H9 (cell line): ENCODE measurements at regions not wholly inside any gene's neighbourhood (a gene's known extent, or its start where the extent isn't known, plus 50 kb on each side); places are given as distances from the start of the nearest gene placed in this dataset.

Source experiments
- DNase-seq: peaks from one replicate; pipeline ENCODE4 v3.0.0-alpha.2; 2017
- H2AFZ ChIP-seq: one replicate; pipeline ENCODE4 v1.6.1; 2013; ENCODE audit warnings: mild to moderate bottlenecking, low read length, control low read depth, moderate library complexity
- H2AK5ac ChIP-seq: 2 replicates; pipeline ENCODE4 v1.6.1; 2013; ENCODE audit warnings: low read length, control low read depth, mixed read lengths; ENCODE audit not compliant: insufficient read length
- H2BK120ac ChIP-seq: one replicate; pipeline ENCODE4 v1.6.1; 2013; ENCODE audit warnings: low read depth, mild to moderate bottlenecking, low read length, control low read depth, inconsistent platforms; ENCODE audit not compliant: poor library complexity, severe bottlenecking
- H2BK12ac ChIP-seq: 2 replicates; pipeline ENCODE4 v1.6.1; 2013; ENCODE audit warnings: low read length, control low read depth, mixed read lengths, low read depth; ENCODE audit not compliant: insufficient read length
- H2BK15ac ChIP-seq: 2 replicates; pipeline ENCODE4 v1.6.1; 2013; ENCODE audit warnings: low read depth, low read length, control low read depth
- H2BK20ac ChIP-seq: one replicate; pipeline ENCODE4 v1.6.1; 2013; ENCODE audit warnings: low read depth, mild to moderate bottlenecking, low read length, control low read depth, inconsistent platforms; ENCODE audit not compliant: poor library complexity, severe bottlenecking
- H2BK5ac ChIP-seq: 2 replicates; pipeline ENCODE4 v1.6.1; 2013; ENCODE audit warnings: low read length, control low read depth, mixed read lengths; ENCODE audit not compliant: insufficient read length
- H3K14ac ChIP-seq: 2 replicates; pipeline ENCODE4 v1.6.1; 2013; ENCODE audit warnings: low read length, control low read depth; ENCODE audit not compliant: insufficient read depth
- H3K18ac ChIP-seq: 2 replicates; pipeline ENCODE4 v1.6.1; 2013; ENCODE audit warnings: low read depth, mild to moderate bottlenecking, mixed read lengths, low read length, control low read depth; ENCODE audit not compliant: insufficient read length
- H3K23ac ChIP-seq: 2 replicates; pipeline ENCODE4 v1.6.1; 2013; ENCODE audit warnings: low read length, control low read depth, mixed read lengths, low read depth; ENCODE audit not compliant: insufficient read length
- H3K23me2 ChIP-seq: 2 replicates; pipeline ENCODE4 v1.6.1; 2013; ENCODE audit warnings: low read depth, mild to moderate bottlenecking, mixed read lengths, low read length, control low read depth; ENCODE audit not compliant: insufficient read length, poor library complexity, severe bottlenecking
- H3K27ac ChIP-seq: 2 replicates; pipeline ENCODE4 v1.5.1; 2013; ENCODE audit warnings: low read length, control low read depth, mixed read lengths, low read depth; ENCODE audit not compliant: insufficient read length
- H3K27me3 ChIP-seq: 2 replicates; pipeline ENCODE4 v1.6.1; 2013; ENCODE audit warnings: low read length, control low read depth, inconsistent platforms; ENCODE audit not compliant: insufficient read depth
- H3K4ac ChIP-seq: 2 replicates; pipeline ENCODE4 v1.6.1; 2013; ENCODE audit warnings: low read depth, mild to moderate bottlenecking, control low read depth, inconsistent platforms, low read length, moderate library complexity
- H3K4me1 ChIP-seq: 2 replicates; pipeline ENCODE4 v1.6.1; 2013; ENCODE audit warnings: low read length, control low read depth, inconsistent platforms; ENCODE audit not compliant: insufficient read depth
- H3K4me2 ChIP-seq: 2 replicates; pipeline ENCODE4 v1.6.1; 2013; ENCODE audit warnings: low read length, control low read depth, mixed read lengths; ENCODE audit not compliant: insufficient read length, insufficient read depth
- H3K56ac ChIP-seq: 2 replicates; pipeline ENCODE4 v1.6.1; 2013; ENCODE audit warnings: low read depth, mild to moderate bottlenecking, mixed read lengths, low read length, control low read depth; ENCODE audit not compliant: insufficient read length
- H3K79me1 ChIP-seq: 2 replicates; pipeline ENCODE4 v1.6.1; 2013; ENCODE audit warnings: low read depth, mild to moderate bottlenecking, moderate library complexity, low read length, control low read depth, inconsistent platforms; ENCODE audit not compliant: insufficient read depth, poor library complexity, severe bottlenecking
- H3K79me2 ChIP-seq: 2 replicates; pipeline ENCODE4 v1.6.1; 2013; ENCODE audit warnings: low read length, control low read depth, inconsistent platforms; ENCODE audit not compliant: insufficient read depth
- H3K9ac ChIP-seq: 2 replicates; pipeline ENCODE4 v1.6.1; 2013; ENCODE audit warnings: low read length, control low read depth, mixed read lengths; ENCODE audit not compliant: insufficient read length; ENCODE audit errors: extremely low read depth
- H3K9me3 ChIP-seq: one replicate; pipeline ENCODE4 v1.6.1; 2013; ENCODE audit warnings: low read depth, low read length, inconsistent platforms; ENCODE audit not compliant: control insufficient read depth
- H3T11ph ChIP-seq: one replicate; pipeline ENCODE4 v1.6.1; 2013; ENCODE audit warnings: mild to moderate bottlenecking, low read length, control low read depth, inconsistent platforms
- H4K20me1 ChIP-seq: one replicate; pipeline ENCODE4 v1.6.1; 2013; ENCODE audit not compliant: control insufficient read depth, insufficient read length, insufficient read depth
- H4K5ac ChIP-seq: 2 replicates; pipeline ENCODE4 v1.6.1; 2013; ENCODE audit warnings: low read depth, mild to moderate bottlenecking, mixed read lengths, low read length, control low read depth; ENCODE audit not compliant: insufficient read length
- H4K8ac ChIP-seq: replicated peaks from 2 replicates; pipeline ENCODE4 v1.6.1; 2013; ENCODE audit warnings: low read length, control low read depth, mixed read lengths, low read depth; ENCODE audit not compliant: insufficient read length
- H4K91ac ChIP-seq: 2 replicates; pipeline ENCODE4 v1.6.1; 2013; ENCODE audit warnings: low read depth, mild to moderate bottlenecking, moderate library complexity, mixed read lengths, low read length, control low read depth; ENCODE audit not compliant: insufficient read length
- H3K27ac Mint-ChIP-seq, 3 experiments: 2 replicates in 2 of 3; 3 replicates in 1 of 3; pipeline ENCODE4 v1.8.0; 2020 to 2021; ENCODE audit warnings: mixed read lengths in 3 of 3, mild to moderate bottlenecking in 1 of 3, moderate library complexity in 1 of 3
- H3K27me3 Mint-ChIP-seq: 2 replicates; pipeline ENCODE4 v1.8.0; 2021; ENCODE audit warnings: low read depth, mild to moderate bottlenecking, moderate library complexity, mixed read lengths
- H3K36me3 Mint-ChIP-seq, 3 experiments: 2 replicates in 2 of 3; 3 replicates in 1 of 3; pipeline ENCODE4 v1.8.0; 2020 to 2021; ENCODE audit warnings: low read depth in 3 of 3, mixed read lengths in 3 of 3; ENCODE audit not compliant: insufficient read depth in 1 of 3
- H3K4me1 Mint-ChIP-seq, 2 experiments: 2 replicates each; pipeline ENCODE4 v1.8.0; 2020; ENCODE audit warnings: mixed read lengths in 2 of 2
- H3K4me3 Mint-ChIP-seq, 2 experiments: 2 replicates in 1 of 2; 3 replicates in 1 of 2; pipeline ENCODE4 v1.8.0; 2020 to 2021; ENCODE audit warnings: mild to moderate bottlenecking in 2 of 2, mixed read lengths in 2 of 2, moderate library complexity in 1 of 2
- H3K9me3 Mint-ChIP-seq, 2 experiments: 2 replicates in 1 of 2; 3 replicates in 1 of 2; pipeline ENCODE4 v1.8.0; 2020; ENCODE audit warnings: mild to moderate bottlenecking in 2 of 2, mixed read lengths in 2 of 2, moderate library complexity in 1 of 2
- CTCF ChIP-seq: fragments of 200-600 bp; sonication (generic); conservative IDR thresholded peaks from 3 replicates; pipeline ENCODE4 v1.8.0; 2021; ENCODE audit warnings: antibody characterized with exemption, mild to moderate bottlenecking

- Histone ChIP-seq H2AK5ac (no peak overlapping the region), H2BK120ac (no peak overlapping the region), H4K20me1 (no peaks in the 10 kb centered on the region), H3K4me2 (no peak overlapping the region), H3K79me2 (no peaks in the 10 kb centered on the region), H3K18ac (no peak overlapping the region), H2BK5ac (no peak overlapping the region), H2AFZ (no peak overlapping the region), H3K27ac (no peak overlapping the region), H2BK15ac (no peak overlapping the region), H3K27me3 (no peaks in the 10 kb centered on the region), H3T11ph (no peak overlapping the region), H3K4ac (no peak overlapping the region), H3K79me1 (no peaks in the 10 kb centered on the region), H2BK12ac (no peak overlapping the region), H3K9me3 (no peaks in the 10 kb centered on the region), H4K8ac (no peak overlapping the region), H2BK20ac (no peak overlapping the region), H3K14ac (no peak overlapping the region), H3K4me1 (no peaks in the 10 kb centered on the region), H3K9ac (no peak overlapping the region), H3K56ac (no peak overlapping the region), H3K23ac (no peak overlapping the region), H3K23me2 (no peaks in the 10 kb centered on the region), H4K91ac (no peak overlapping the region), H4K5ac (no peak overlapping the region)
- H3K27ac Mint-ChIP-seq: no peak overlapping the region
- no peak for DNase-seq
- no peaks in the 10 kb centered on the region for H3K36me3 Mint-ChIP-seq
- no peak for TF ChIP-seq CTCF
- H3K9me3 Mint-ChIP-seq: peaks cover 5 to 7% of the 10 kb centered on the region in 2 experiments
- no peaks in the 10 kb centered on the region for H3K4me1 Mint-ChIP-seq
- no peak overlapping the region for H3K4me3 Mint-ChIP-seq
- H3K27me3 Mint-ChIP-seq: no peaks in the 10 kb centered on the region
These were observed 131.2 kb upstream of the DACH1 start for GRCh38 chr13:71998223-71998622.
